Loucy (cell line): ENCODE measurements at regions not wholly inside any gene's neighbourhood (a gene's known extent, or its start where the extent isn't known, plus 50 kb on each side); places are given as distances from the start of the nearest gene placed in this dataset.

ENCODE experiments used
- H2AFZ ChIP-seq: fragments of 200-600 bp; sonication (generic); 2 replicates; pipeline ENCODE4 v1.6.0; 2016; ENCODE audit warnings: antibody characterized with exemption, mild to moderate bottlenecking, low read length, moderate library complexity
- H3F3A ChIP-seq: fragments of 200-600 bp; 2 replicates; pipeline ENCODE4 v1.6.0; 2016; ENCODE audit warnings: antibody characterized with exemption, low read depth, mild to moderate bottlenecking
- H3K27me3 ChIP-seq: fragments of 200-600 bp; sonication (generic); 2 replicates; pipeline ENCODE4 v1.6.1; 2014; ENCODE audit warnings: low read length, mild to moderate bottlenecking; ENCODE audit not compliant: insufficient read depth, poor library complexity, severe bottlenecking
- H3K36me3 ChIP-seq: fragments of 200-600 bp; sonication (generic); 2 replicates; pipeline ENCODE4 v1.6.1; 2016; ENCODE audit warnings: low read length; ENCODE audit not compliant: insufficient read depth
- H3K4me1 ChIP-seq: fragments of 200-600 bp; sonication (generic); 2 replicates; pipeline ENCODE4 v1.5.1; 2014; ENCODE audit warnings: low read length, mild to moderate bottlenecking; ENCODE audit not compliant: insufficient read depth, poor library complexity, severe bottlenecking
- H3K4me2 ChIP-seq: fragments of 200-600 bp; sonication (generic); 2 replicates; pipeline ENCODE4 v1.6.0; 2014; ENCODE audit warnings: antibody characterized with exemption, low read length, low read depth, mild to moderate bottlenecking; ENCODE audit not compliant: poor library complexity, severe bottlenecking
- H3K4me3 ChIP-seq: fragments of 200-600 bp; sonication (generic); 2 replicates; pipeline ENCODE4 v1.5.1; 2014; ENCODE audit warnings: low read length, mild to moderate bottlenecking, mixed read lengths; ENCODE audit not compliant: poor library complexity, severe bottlenecking
- H3K79me2 ChIP-seq: fragments of 200-600 bp; sonication (generic); 2 replicates; pipeline ENCODE4 v1.6.1; 2014; ENCODE audit warnings: low read length; ENCODE audit not compliant: insufficient read depth
- H3K9ac ChIP-seq: fragments of 200-600 bp; sonication (generic); 2 replicates; pipeline ENCODE4 v1.6.0; 2014; ENCODE audit warnings: mild to moderate bottlenecking, low read depth, low read length, moderate library complexity; ENCODE audit not compliant: poor library complexity, severe bottlenecking
- H3K9me2 ChIP-seq: fragments of 200-600 bp; sonication (generic); replicated peaks from 2 replicates; pipeline ENCODE4 v1.6.1; 2016; ENCODE audit warnings: low read depth, low read length, mixed read lengths
- H3K9me3 ChIP-seq: fragments of 200-600 bp; sonication (generic); 2 replicates; pipeline ENCODE4 v1.6.1; 2014; ENCODE audit warnings: mild to moderate bottlenecking, antibody characterized with exemption, low read length, low read depth; ENCODE audit not compliant: insufficient read depth
- H4K20me1 ChIP-seq: fragments of 200-600 bp; sonication (generic); 2 replicates; pipeline ENCODE4 v1.6.0; 2014; ENCODE audit warnings: antibody characterized with exemption, low read length, mild to moderate bottlenecking; ENCODE audit not compliant: insufficient read depth, poor library complexity, severe bottlenecking
- EZH2phosphoT487 ChIP-seq: fragments of 200-600 bp; IDR thresholded peaks from 2 replicates; pipeline ENCODE4 v1.6.1; 2018; ENCODE audit warnings: antibody characterized with exemption, mild to moderate bottlenecking, moderate library complexity, borderline replicate concordance
- TF ChIP-seq, protein P1 (sequence below): fragments of 200-600 bp; sonication (generic); conservative IDR thresholded peaks from 2 replicates; pipeline ENCODE4 v1.5.1; 2014; ENCODE audit warnings: mild to moderate bottlenecking, antibody characterized with exemption, low read length

DNA sequence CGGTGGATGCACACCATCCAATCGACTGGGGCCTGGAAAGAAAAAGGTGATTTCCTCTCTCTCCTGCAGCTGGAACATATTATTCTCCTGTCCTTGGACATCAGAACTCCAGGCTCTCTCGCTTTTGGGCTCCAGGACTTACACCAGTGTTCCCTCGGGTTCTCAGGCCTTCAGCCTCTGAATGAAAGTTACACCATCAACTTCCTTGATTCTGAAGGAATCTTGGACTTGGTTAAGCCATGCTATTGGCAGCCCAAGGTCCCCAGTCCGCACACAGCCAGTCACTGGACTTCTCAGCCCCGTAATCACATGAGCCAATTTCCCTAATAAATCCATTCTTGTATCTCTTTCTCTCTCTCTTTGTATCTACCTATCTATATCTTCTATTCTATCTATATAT is 418.9 kb downstream of the IRS1 start:
- Histone ChIP-seq H3K4me1 (no peaks in the 10 kb centered on the region), H3F3A (no peaks in the 10 kb centered on the region), H3K9me2 (no peaks in the 10 kb centered on the region), H3K36me3 (no peaks in the 10 kb centered on the region), H3K9ac (no peak overlapping the region), H4K20me1 (no peaks in the 10 kb centered on the region), H3K9me3 (no peaks in the 10 kb centered on the region), H2AFZ (no peak overlapping the region), H3K4me2 (no peak overlapping the region), H3K27me3 (no peaks in the 10 kb centered on the region), H3K4me3 (no peak overlapping the region), H3K79me2 (no peaks in the 10 kb centered on the region)
- TF ChIP-seq, protein P1, sequence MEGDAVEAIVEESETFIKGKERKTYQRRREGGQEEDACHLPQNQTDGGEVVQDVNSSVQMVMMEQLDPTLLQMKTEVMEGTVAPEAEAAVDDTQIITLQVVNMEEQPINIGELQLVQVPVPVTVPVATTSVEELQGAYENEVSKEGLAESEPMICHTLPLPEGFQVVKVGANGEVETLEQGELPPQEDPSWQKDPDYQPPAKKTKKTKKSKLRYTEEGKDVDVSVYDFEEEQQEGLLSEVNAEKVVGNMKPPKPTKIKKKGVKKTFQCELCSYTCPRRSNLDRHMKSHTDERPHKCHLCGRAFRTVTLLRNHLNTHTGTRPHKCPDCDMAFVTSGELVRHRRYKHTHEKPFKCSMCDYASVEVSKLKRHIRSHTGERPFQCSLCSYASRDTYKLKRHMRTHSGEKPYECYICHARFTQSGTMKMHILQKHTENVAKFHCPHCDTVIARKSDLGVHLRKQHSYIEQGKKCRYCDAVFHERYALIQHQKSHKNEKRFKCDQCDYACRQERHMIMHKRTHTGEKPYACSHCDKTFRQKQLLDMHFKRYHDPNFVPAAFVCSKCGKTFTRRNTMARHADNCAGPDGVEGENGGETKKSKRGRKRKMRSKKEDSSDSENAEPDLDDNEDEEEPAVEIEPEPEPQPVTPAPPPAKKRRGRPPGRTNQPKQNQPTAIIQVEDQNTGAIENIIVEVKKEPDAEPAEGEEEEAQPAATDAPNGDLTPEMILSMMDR = no peak
- TF ChIP-seq EZH2phosphoT487 = no peak

DNA sequence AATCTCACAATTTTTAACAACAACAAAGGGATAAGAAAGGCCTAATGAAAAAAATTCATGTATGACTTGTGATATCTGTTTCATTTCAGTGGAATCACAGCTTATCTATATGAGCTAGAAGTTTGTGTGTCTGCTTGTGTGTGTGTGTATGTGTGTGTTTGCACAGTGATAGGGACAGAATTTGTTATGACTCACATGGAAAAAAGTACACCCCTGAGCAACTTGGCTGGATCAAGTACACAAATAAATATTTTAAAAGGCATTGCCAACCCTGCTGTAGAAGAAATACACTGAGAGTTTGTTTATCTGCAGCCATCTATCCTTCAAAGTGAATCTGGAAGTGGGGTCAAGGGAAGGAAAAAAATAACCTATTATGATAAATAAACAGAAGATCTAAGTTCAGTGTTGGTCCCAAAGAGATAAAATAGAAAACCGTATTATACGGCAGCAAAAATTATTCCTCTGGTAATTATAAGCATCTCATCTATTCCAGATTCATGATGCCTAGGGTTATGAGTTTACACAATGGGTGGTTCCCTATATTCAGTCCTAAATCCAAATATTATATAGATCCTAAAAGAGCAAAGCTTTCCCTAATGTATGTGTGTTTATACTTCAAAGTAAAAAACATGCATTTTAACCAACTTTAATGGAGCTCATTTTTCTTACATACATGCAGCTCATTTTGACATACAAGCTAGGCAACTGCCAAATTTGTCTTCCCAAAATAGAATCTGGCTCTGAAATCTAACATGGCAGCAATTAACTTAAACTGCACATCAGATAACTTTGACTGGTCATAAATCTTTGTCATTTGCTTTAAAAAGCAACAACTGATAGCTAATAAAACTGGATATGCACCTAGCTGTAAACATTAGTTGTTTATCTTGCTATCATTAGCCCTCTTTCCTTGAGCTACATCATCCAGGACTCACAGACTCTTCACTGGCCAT is 420.6 kb downstream of the IRS1 start:
- Histone ChIP-seq H3K9me2 (no peaks in the 10 kb centered on the region), H3K9ac (no peak overlapping the region), H2AFZ (no peak overlapping the region), H3F3A (no peaks in the 10 kb centered on the region), H3K4me2 (no peak overlapping the region), H3K9me3 (no peaks in the 10 kb centered on the region), H3K27me3 (no peaks in the 10 kb centered on the region), H3K4me1 (no peaks in the 10 kb centered on the region), H4K20me1 (no peaks in the 10 kb centered on the region), H3K36me3 (no peaks in the 10 kb centered on the region), H3K79me2 (no peaks in the 10 kb centered on the region), H3K4me3 (no peak overlapping the region)
- no peak for TF ChIP-seq EZH2phosphoT487
- TF ChIP-seq, protein P1 = no peak

DNA sequence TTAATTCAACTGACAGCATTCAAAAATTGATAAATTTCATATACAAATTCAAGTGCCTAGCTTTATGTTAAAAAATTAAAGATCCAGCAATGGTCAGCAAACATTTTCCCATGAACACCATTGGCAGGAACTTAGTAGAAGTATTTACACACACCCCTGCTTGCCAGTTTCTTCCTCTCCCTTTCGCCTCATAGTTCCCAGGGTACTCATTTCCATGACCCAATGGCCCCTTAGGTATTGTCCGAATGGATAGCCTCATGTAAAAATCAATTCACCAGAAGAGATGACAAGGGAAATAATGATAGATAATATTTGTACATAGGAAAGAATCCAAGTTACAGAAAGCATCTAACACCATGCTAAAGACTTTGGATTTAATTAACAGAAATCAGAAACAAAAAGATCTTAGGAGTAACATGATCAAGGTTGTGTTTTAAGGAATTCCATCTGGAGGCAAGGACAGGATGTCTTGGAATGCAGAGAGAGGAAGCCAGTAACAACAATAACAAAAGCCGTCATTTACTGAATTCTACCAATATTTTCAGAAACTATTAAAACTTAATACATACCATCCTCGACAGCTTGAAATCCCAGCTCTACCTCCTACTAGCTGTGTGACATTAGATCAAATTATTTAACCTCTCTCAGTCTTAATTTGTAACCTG is 423.0 kb downstream of the IRS1 start:
- no peaks in the 10 kb centered on the region for H3K4me1 ChIP-seq
- H3K9me3 ChIP-seq = no peaks in the 10 kb centered on the region
- H4K20me1 ChIP-seq = no peaks in the 10 kb centered on the region
- no peaks in the 10 kb centered on the region for H3K79me2 ChIP-seq
- H3K9ac ChIP-seq = no peak overlapping the region
- no peak overlapping the region for H2AFZ ChIP-seq
- H3K4me2 ChIP-seq = no peak overlapping the region
- no peaks in the 10 kb centered on the region for H3K36me3 ChIP-seq
- no peaks in the 10 kb centered on the region for H3K9me2 ChIP-seq
- no peaks in the 10 kb centered on the region for H3F3A ChIP-seq
- no peak overlapping the region for H3K4me3 ChIP-seq
- TF ChIP-seq, protein P1 = no peak
- TF ChIP-seq EZH2phosphoT487 = no peak
- no peaks in the 10 kb centered on the region for H3K27me3 ChIP-seq
